KMS-11 (cell line): ENCODE measurements at regions not wholly inside any gene's neighbourhood (a gene's known extent, or its start where the extent isn't known, plus 50 kb on each side); places are given as distances from the start of the nearest gene placed in this dataset.

Experiments used
- H2AFZ ChIP-seq: fragments of 200-600 bp; sonication (generic); 2 replicates; pipeline ENCODE4 v1.6.1; 2016; ENCODE audit warnings: antibody characterized with exemption, mixed run types, low read depth
- H3K27ac ChIP-seq: fragments of 200-600 bp; sonication (generic); 2 replicates; pipeline ENCODE4 v1.6.1; 2016; ENCODE audit warnings: mild to moderate bottlenecking, mixed run types
- H3K27me3 ChIP-seq: fragments of 200-600 bp; sonication (generic); 2 replicates; pipeline ENCODE4 v1.6.1; 2017; ENCODE audit warnings: mild to moderate bottlenecking, low read depth, mixed run types, moderate library complexity; ENCODE audit not compliant: insufficient read depth
- H3K36me3 ChIP-seq: fragments of 200-600 bp; sonication (generic); 2 replicates; pipeline ENCODE4 v1.6.1; 2017; ENCODE audit warnings: mild to moderate bottlenecking, mixed run types; ENCODE audit not compliant: insufficient read depth
- H3K4me1 ChIP-seq: fragments of 200-600 bp; sonication (generic); 2 replicates; pipeline ENCODE4 v1.6.1; 2016; ENCODE audit warnings: mild to moderate bottlenecking, low read depth, mixed run types; ENCODE audit not compliant: poor library complexity, severe bottlenecking
- H3K4me2 ChIP-seq: fragments of 200-600 bp; sonication (generic); 2 replicates; pipeline ENCODE4 v1.7.0; 2016; ENCODE audit warnings: mild to moderate bottlenecking, mixed run types
- H3K4me3 ChIP-seq: fragments of 200-600 bp; sonication (generic); IDR thresholded peaks from 2 replicates; pipeline ENCODE4 v1.6.1; 2017; ENCODE audit warnings: low read depth, low read length, mixed read lengths; ENCODE audit not compliant: insufficient read depth
- H3K79me2 ChIP-seq: fragments of 200-600 bp; sonication (generic); 2 replicates; pipeline ENCODE4 v1.6.1; 2016; ENCODE audit warnings: low read depth, mixed run types; ENCODE audit not compliant: insufficient read depth
- H3K9ac ChIP-seq: fragments of 200-600 bp; sonication (generic); 2 replicates; pipeline ENCODE4 v1.6.1; 2016; ENCODE audit warnings: mild to moderate bottlenecking, mixed run types
- H4K20me1 ChIP-seq: fragments of 200-600 bp; sonication (generic); 2 replicates; pipeline ENCODE4 v1.6.1; 2016; ENCODE audit warnings: mild to moderate bottlenecking, mixed run types; ENCODE audit not compliant: insufficient read depth
- CTCF ChIP-seq: fragments of 200-600 bp; sonication (generic); conservative IDR thresholded peaks from 2 replicates; pipeline ENCODE4 v1.6.1; 2017; ENCODE audit warnings: low read depth, mild to moderate bottlenecking, antibody characterized with exemption, low read length, moderate library complexity, mixed read lengths

DNA sequence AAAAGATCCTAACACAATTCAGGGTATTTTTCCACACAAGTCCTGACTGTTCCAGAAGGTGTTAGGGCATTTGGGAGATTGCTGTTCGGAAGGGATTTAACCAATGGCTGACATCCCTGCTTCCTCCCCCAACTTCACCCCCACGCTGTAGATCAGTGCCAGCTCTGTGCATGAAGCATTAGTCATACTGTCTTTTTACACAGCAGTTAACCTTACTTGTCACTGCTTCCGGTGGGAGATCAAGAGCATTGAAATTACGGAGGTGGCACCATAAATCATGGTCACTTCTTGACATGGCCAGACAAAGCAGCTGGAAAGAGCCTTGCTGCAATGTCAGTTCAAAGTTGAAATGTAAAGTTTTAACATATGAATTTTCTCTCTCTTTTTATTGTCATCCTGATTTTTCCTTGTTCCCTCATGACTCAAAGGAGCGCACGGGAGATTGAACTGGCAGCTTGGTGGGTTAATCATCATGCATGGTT lies 70.2 kb downstream of the HRH4 start:
- Histone ChIP-seq H2AFZ (no peak overlapping the region), H3K27me3 (no peaks in the 10 kb centered on the region), H3K4me3 (no peak overlapping the region), H3K4me1 (no peaks in the 10 kb centered on the region), H3K79me2 (no peaks in the 10 kb centered on the region), H3K4me2 (no peak overlapping the region), H3K9ac (no peak overlapping the region), H3K27ac (no peak overlapping the region), H4K20me1 (no peaks in the 10 kb centered on the region), H3K36me3 (no peaks in the 10 kb centered on the region)
- TF ChIP-seq CTCF = no peak

GRCh38 chr18:24534271-24534670 lies 73.8 kb downstream of the HRH4 start:
- Histone ChIP-seq H3K27me3 (no peaks in the 10 kb centered on the region), H3K9ac (no peak overlapping the region), H3K4me2 (no peak overlapping the region), H3K79me2 (no peaks in the 10 kb centered on the region), H3K27ac (no peak overlapping the region), H3K4me3 (no peak overlapping the region), H4K20me1 (no peaks in the 10 kb centered on the region), H3K36me3 (no peaks in the 10 kb centered on the region), H3K4me1 (no peaks in the 10 kb centered on the region), H2AFZ (no peak overlapping the region)
- TF ChIP-seq CTCF = no peak

DNA sequence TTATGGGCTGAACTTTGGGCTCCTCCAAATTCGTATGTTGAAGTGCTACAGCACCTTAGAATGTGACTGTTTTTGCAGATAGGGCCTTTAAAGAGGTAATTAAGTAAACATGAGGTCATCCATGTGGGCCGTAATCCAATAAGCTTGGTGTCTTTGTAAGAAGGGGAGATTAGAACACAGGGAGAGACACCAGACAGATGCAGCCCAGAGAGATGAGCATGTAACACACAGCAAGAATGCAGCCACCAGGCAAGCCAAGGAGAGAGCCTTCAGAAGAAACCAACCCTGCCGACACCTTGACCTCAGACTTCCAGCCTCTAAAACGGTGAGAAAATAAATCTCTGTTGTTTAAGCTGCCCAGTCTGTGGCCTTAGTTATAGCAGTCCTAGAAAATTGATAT lies 74.3 kb downstream of the HRH4 start:
- Histone ChIP-seq H3K4me3 (no peak overlapping the region), H3K27me3 (no peaks in the 10 kb centered on the region), H3K36me3 (no peaks in the 10 kb centered on the region), H3K4me2 (no peak overlapping the region), H3K27ac (no peak overlapping the region), H2AFZ (no peak overlapping the region), H3K79me2 (no peaks in the 10 kb centered on the region), H3K4me1 (no peaks in the 10 kb centered on the region), H3K9ac (no peak overlapping the region), H4K20me1 (no peaks in the 10 kb centered on the region)
- no peak for TF ChIP-seq CTCF

GRCh38 chr18:24535527-24536295 lies 75.3 kb downstream of the HRH4 start:
- H2AFZ ChIP-seq = no peak overlapping the region
- H3K4me2 ChIP-seq = no peak overlapping the region
- TF ChIP-seq CTCF = no peak
- no peak overlapping the region for H3K4me3 ChIP-seq
- no peak overlapping the region for H3K9ac ChIP-seq
- H3K27ac ChIP-seq = no peak overlapping the region
- H3K4me1 ChIP-seq = no peaks in the 10 kb centered on the region
- no peaks in the 10 kb centered on the region for H3K36me3 ChIP-seq
- no peaks in the 10 kb centered on the region for H4K20me1 ChIP-seq
- H3K27me3 ChIP-seq = no peaks in the 10 kb centered on the region
- no peaks in the 10 kb centered on the region for H3K79me2 ChIP-seq
